Activated CD8-positive, alpha-beta T cell treated with anti-CD3 and anti-CD28 coated beads for 36 hours (primary cell): ENCODE measurements at regions not wholly inside any gene's neighbourhood (a gene's known extent, or its start where the extent isn't known, plus 50 kb on each side); places are given as distances from the start of the nearest gene placed in this dataset.

Source experiments
- ATAC-seq: fragments of 200-7000 bp; cut with Tn5 transposase; one replicate; pipeline ENCODE4 v1.10.0; 2021; ENCODE audit warnings: mild to moderate bottlenecking, moderate library complexity
- CTCF ChIA-PET: fragments of 350-600 bp; sonication (Branson Sonifier 250); formaldehyde crosslinking; loops from one replicate; lab custom pipeline; 2021; ENCODE audit warnings: antibody characterized with exemption; lab: Charles Lee
- POLR2A ChIA-PET: fragments of 350-600 bp; sonication (Branson Sonifier 250); formaldehyde crosslinking; loops from one replicate; lab custom pipeline; 2021; ENCODE audit warnings: antibody characterized with exemption; lab: Charles Lee
- DNase-seq: peaks from one replicate; pipeline ENCODE4 v3.0.0-alpha.2; 2020
- H3K27ac Mint-ChIP-seq: one replicate; pipeline ENCODE4 v1.8.0; 2021; ENCODE audit warnings: mild to moderate bottlenecking, mixed read lengths
- H3K27me3 Mint-ChIP-seq: one replicate; pipeline ENCODE4 v1.8.0; 2021; ENCODE audit warnings: mixed read lengths
- H3K36me3 Mint-ChIP-seq: one replicate; pipeline ENCODE4 v1.8.0; 2021; ENCODE audit warnings: low read depth, mixed read lengths
- H3K4me1 Mint-ChIP-seq: one replicate; pipeline ENCODE4 v1.8.0; 2021; ENCODE audit warnings: low read depth, mixed read lengths
- H3K4me3 Mint-ChIP-seq: one replicate; pipeline ENCODE4 v1.8.0; 2021; ENCODE audit warnings: mild to moderate bottlenecking, moderate library complexity, mixed read lengths
- H3K9me3 Mint-ChIP-seq: one replicate; pipeline ENCODE4 v1.8.0; 2021; ENCODE audit warnings: mixed read lengths
- CTCF ChIP-seq: fragments of 200-600 bp; IDR thresholded peaks from one replicate; pipeline ENCODE4 v1.8.0; 2022; ENCODE audit warnings: antibody characterized with exemption, mild to moderate bottlenecking
- intact Hi-C: fragments of 100-400 bp; cut with micrococcal nuclease; formaldehyde crosslinking; loops from one replicate; pipeline ENCODE4 v1.10.0; 2022

- TF ChIP-seq CTCF, result no peak
- ATAC-seq, result no peak
- no peaks in the 10 kb centered on the region for H3K36me3 Mint-ChIP-seq
- no peak overlapping the region for H3K27ac Mint-ChIP-seq
- POLR2A ChIA-PET, result no interaction called here
- no peak overlapping the region for H3K4me3 Mint-ChIP-seq
- no peaks in the 10 kb centered on the region for H3K9me3 Mint-ChIP-seq
- CTCF ChIA-PET, result interaction anchor here (0.6 to 1.5 kb wide), 4 partner anchors 13 to 613 kb away, joined by 3 to 7 read pairs (median 3); no protein-coding TSS in a partner anchor
- intact Hi-C loops, result loop anchor here (10.0 kb wide), 1 partner anchor 461 kb away; no protein-coding TSS in a partner anchor
- H3K27me3 Mint-ChIP-seq, result peaks cover 18% of the 10 kb centered on the region
- DNase-seq, result no peak
- no peaks in the 10 kb centered on the region for H3K4me1 Mint-ChIP-seq
Observed at GRCh38 chr2:235133837-235134236, 182.0 kb downstream of the SH3BP4 start.

GRCh38 chr2:235134420-235134819 lies 182.6 kb downstream of the SH3BP4 start:
- no peak for TF ChIP-seq CTCF
- H3K27me3 Mint-ChIP-seq, result peaks cover 18% of the 10 kb centered on the region

GRCh38 chr2:235135195-235135965 lies 183.6 kb downstream of the SH3BP4 start:
- Mint-ChIP-seq H3K36me3 (no peaks in the 10 kb centered on the region), H3K4me1 (no peaks in the 10 kb centered on the region), H3K4me3 (no peak overlapping the region), H3K27ac (no peak overlapping the region), H3K9me3 (no peaks in the 10 kb centered on the region), H3K27me3 (peaks cover 18% of the 10 kb centered on the region)
- TF ChIP-seq CTCF, result no peak
- ATAC-seq (no peak), DNase-seq (no peak)
- CTCF ChIA-PET, result interaction anchor here (1.0 to 2.3 kb wide), 3 partner anchors 15 to 458 kb away, joined by 3 to 15 read pairs (median 4); no protein-coding TSS in a partner anchor
- intact Hi-C loops, result loop anchor here (10.0 kb wide), 1 partner anchor 459 kb away; no protein-coding TSS in a partner anchor
- POLR2A ChIA-PET, result no interaction called here

More at GRCh38 chr2:235134420-235134819, 182.6 kb downstream of the SH3BP4 start:
- ChIA-PET POLR2A (no interaction called here), CTCF (interaction anchor here (1.4 to 2.3 kb wide), 3 partner anchors 13 to 612 kb away, joined by 3 to 15 read pairs (median 7); no protein-coding TSS in a partner anchor)
- H3K4me3 Mint-ChIP-seq, result no peak overlapping the region
- ATAC-seq, result no peak
- H3K9me3 Mint-ChIP-seq, result no peaks in the 10 kb centered on the region
- H3K36me3 Mint-ChIP-seq, result no peaks in the 10 kb centered on the region
- intact Hi-C loops, result loop anchor here (10.0 kb wide), 1 partner anchor 460 kb away; no protein-coding TSS in a partner anchor
- DNase-seq, result no peak
- H3K4me1 Mint-ChIP-seq, result no peaks in the 10 kb centered on the region
- no peak overlapping the region for H3K27ac Mint-ChIP-seq

- Mint-ChIP-seq H3K9me3 (no peaks in the 10 kb centered on the region), H3K4me1 (no peaks in the 10 kb centered on the region), H3K36me3 (no peaks in the 10 kb centered on the region), H3K27ac (no peak overlapping the region), H3K27me3 (peaks cover 15% of the 10 kb centered on the region), H3K4me3 (no peak overlapping the region)
- ChIA-PET CTCF (interaction anchor here (1.0 to 2.3 kb wide), 3 partner anchors 15 to 458 kb away, joined by 3 to 15 read pairs (median 4); no protein-coding TSS in a partner anchor), POLR2A (no interaction called here)
- DNase-seq (peak; percentile 71), ATAC-seq (no peak)
- intact Hi-C loops, result loop anchor here (10.0 kb wide), 1 partner anchor 459 kb away; no protein-coding TSS in a partner anchor
- TF ChIP-seq CTCF, result peak; percentile 79
Observed at GRCh38 chr2:235135990-235136561, 184.3 kb downstream of the SH3BP4 start.

- CTCF ChIA-PET, result no interaction called here
- no peak for TF ChIP-seq CTCF
- POLR2A ChIA-PET, result no interaction called here
Observed at GRCh38 chr2:235138339-235138738, 186.5 kb downstream of the SH3BP4 start.

More at GRCh38 chr2:235138339-235138738, 186.5 kb downstream of the SH3BP4 start:
- intact Hi-C loops, result loop anchor here (10.0 kb wide), 1 partner anchor 456 kb away; no protein-coding TSS in a partner anchor
- Mint-ChIP-seq H3K36me3 (no peaks in the 10 kb centered on the region), H3K9me3 (no peaks in the 10 kb centered on the region), H3K4me3 (no peak overlapping the region), H3K27ac (no peak overlapping the region), H3K27me3 (peaks cover 9% of the 10 kb centered on the region), H3K4me1 (no peaks in the 10 kb centered on the region)
- ATAC-seq, result no peak
- DNase-seq, result no peak
